Central memory CD8-positive, alpha-beta T cell (primary cell): ENCODE measurements at regions not wholly inside any gene's neighbourhood (a gene's known extent, or its start where the extent isn't known, plus 50 kb on each side); places are given as distances from the start of the nearest gene placed in this dataset.

Experiments used
- ATAC-seq: fragments of 150-1000 bp; cut with Tn5 transposase; replicated peaks from 2 replicates; pipeline ENCODE4 v1.10.0; 2022; ENCODE audit warnings: mild to moderate bottlenecking, moderate FRiP score, moderate number of reproducible peaks; ENCODE audit not compliant: poor library complexity, severe bottlenecking; ENCODE audit errors: extremely low read depth
- DNase-seq, 2 donors: peaks; one replicate each; pipeline ENCODE4 v3.0.0; 2021; ENCODE audit warnings: low spot score in 2 of 2
- H3K27ac Mint-ChIP-seq: one replicate; pipeline ENCODE4 v1.8.0; 2022; ENCODE audit warnings: low read depth, mild to moderate bottlenecking, moderate library complexity, mixed read lengths
- H3K27me3 Mint-ChIP-seq: one replicate; pipeline ENCODE4 v1.8.0; 2022; ENCODE audit warnings: mixed read lengths
- H3K36me3 Mint-ChIP-seq: one replicate; pipeline ENCODE4 v1.8.0; 2022; ENCODE audit warnings: mild to moderate bottlenecking, moderate library complexity, mixed read lengths; ENCODE audit not compliant: insufficient read depth
- H3K4me1 Mint-ChIP-seq: one replicate; pipeline ENCODE4 v1.8.0; 2022; ENCODE audit warnings: mixed read lengths
- H3K4me3 Mint-ChIP-seq: one replicate; pipeline ENCODE4 v1.8.0; 2022; ENCODE audit warnings: mild to moderate bottlenecking, moderate library complexity, mixed read lengths
- H3K9me3 Mint-ChIP-seq: one replicate; pipeline ENCODE4 v1.8.0; 2022; ENCODE audit warnings: mixed read lengths

DNA sequence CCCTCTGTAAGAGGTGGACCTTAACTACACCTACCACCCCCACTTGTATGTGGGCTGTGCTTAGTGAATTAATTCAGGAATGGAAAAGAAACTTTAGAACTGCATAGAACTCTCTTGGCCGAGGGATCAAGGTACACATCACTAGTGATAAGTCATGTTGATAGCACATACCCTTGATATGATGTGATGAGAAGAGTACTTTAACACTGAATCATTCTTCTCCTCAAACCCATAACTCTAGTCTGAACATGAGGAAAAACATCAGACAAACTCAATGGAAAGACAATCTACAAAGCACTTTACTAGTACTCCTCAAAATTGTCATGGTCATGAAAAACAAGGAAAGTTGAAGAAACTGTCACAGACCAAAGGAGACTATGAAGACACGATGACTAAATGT lies 87.6 kb downstream of the P2RY1 start:
- H3K27me3 Mint-ChIP-seq, result peaks cover 11% of the 10 kb centered on the region
- DNase-seq (no peak), ATAC-seq (no peak)
- no peaks in the 10 kb centered on the region for H3K4me1 Mint-ChIP-seq
- no peak overlapping the region for H3K4me3 Mint-ChIP-seq
- peaks cover 4% of the 10 kb centered on the region for H3K9me3 Mint-ChIP-seq
- H3K27ac Mint-ChIP-seq, result no peak overlapping the region
- no peaks in the 10 kb centered on the region for H3K36me3 Mint-ChIP-seq

DNA sequence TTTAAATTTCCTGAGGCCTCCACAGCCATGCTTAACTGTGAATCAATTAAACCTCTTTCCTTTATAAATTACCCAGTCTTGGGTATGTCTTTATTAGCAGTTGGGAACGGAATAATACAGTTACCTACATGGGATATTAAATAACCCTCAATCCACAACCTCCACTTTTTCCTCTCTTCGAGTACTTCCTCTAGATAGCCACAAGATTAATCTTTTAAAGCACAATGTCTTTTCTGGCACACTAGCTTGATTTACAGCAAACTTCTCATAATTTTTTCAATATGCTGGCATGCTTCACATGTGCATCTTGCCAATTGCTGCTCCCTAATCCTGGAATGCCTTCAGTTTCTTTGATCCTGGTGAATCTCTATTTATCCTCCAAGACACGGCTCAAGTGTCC lies 92.2 kb downstream of the P2RY1 start:
- H3K27ac Mint-ChIP-seq, result no peak overlapping the region
- H3K36me3 Mint-ChIP-seq, result no peaks in the 10 kb centered on the region
- no peak overlapping the region for H3K4me3 Mint-ChIP-seq
- H3K4me1 Mint-ChIP-seq, result no peaks in the 10 kb centered on the region
- peaks cover 11% of the 10 kb centered on the region for H3K27me3 Mint-ChIP-seq
- no peak for DNase-seq
- no peaks in the 10 kb centered on the region for H3K9me3 Mint-ChIP-seq
- ATAC-seq, result no peak

GRCh38 chr3:152930516-152930915 lies 95.6 kb downstream of the P2RY1 start:
- Mint-ChIP-seq H3K27me3 (peaks cover 11% of the 10 kb centered on the region), H3K4me1 (no peaks in the 10 kb centered on the region), H3K27ac (no peak overlapping the region), H3K36me3 (no peaks in the 10 kb centered on the region), H3K4me3 (no peak overlapping the region), H3K9me3 (no peaks in the 10 kb centered on the region)
- no peak for DNase-seq
- ATAC-seq, result no peak

GRCh38 chr3:152937234-152937633 lies 102.3 kb downstream of the P2RY1 start:
- Mint-ChIP-seq H3K36me3 (no peaks in the 10 kb centered on the region), H3K4me1 (no peaks in the 10 kb centered on the region), H3K4me3 (no peak overlapping the region), H3K27me3 (peaks cover 10% of the 10 kb centered on the region), H3K27ac (no peak overlapping the region), H3K9me3 (no peaks in the 10 kb centered on the region)
- ATAC-seq (no peak), DNase-seq (no peak)

DNA sequence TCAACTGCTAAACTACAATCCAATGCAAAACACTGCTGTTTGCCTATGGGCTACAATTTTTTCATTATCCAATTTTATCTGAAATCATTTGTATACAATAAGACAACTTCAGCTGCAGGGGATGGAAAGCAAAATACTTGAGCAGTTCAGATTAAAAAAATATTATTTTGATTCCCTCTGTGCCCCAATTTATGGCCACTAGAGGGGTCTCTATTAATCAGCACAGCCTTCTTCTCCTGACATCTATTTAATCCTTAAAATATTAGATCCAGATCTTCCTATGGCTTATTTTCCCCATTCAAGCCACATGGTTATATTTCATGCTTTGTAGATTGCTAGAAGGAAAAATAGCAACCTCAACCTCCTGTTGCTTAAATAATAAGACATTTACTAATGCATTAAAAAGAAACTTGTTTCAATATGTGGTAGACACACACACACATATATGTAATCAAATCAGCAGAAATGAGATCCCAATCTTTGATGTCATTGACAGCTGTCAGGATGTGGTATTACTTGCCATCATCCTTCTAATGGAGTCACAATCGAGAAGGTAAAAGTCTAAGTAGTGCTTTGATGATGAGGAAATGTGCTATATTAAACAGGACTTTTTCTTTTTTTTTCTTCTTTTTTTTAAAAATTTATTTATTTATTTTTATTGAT lies 104.2 kb downstream of the P2RY1 start:
- H3K36me3 Mint-ChIP-seq, result peaks cover 2% of the 10 kb centered on the region
- H3K4me3 Mint-ChIP-seq, result no peak overlapping the region
- no peak for DNase-seq
- ATAC-seq, result no peak
- no peaks in the 10 kb centered on the region for H3K9me3 Mint-ChIP-seq
- H3K27me3 Mint-ChIP-seq, result peaks cover 28% of the 10 kb centered on the region
- no peaks in the 10 kb centered on the region for H3K4me1 Mint-ChIP-seq
- no peak overlapping the region for H3K27ac Mint-ChIP-seq

- Mint-ChIP-seq H3K27ac (no peak overlapping the region), H3K27me3 (peaks cover 30% of the 10 kb centered on the region), H3K4me3 (no peak overlapping the region), H3K36me3 (peaks cover 2% of the 10 kb centered on the region), H3K4me1 (no peaks in the 10 kb centered on the region), H3K9me3 (no peaks in the 10 kb centered on the region)
- ATAC-seq (no peak), DNase-seq (no peak)
These were observed 106.9 kb downstream of the P2RY1 start for GRCh38 chr3:152941859-152942258.

DNA sequence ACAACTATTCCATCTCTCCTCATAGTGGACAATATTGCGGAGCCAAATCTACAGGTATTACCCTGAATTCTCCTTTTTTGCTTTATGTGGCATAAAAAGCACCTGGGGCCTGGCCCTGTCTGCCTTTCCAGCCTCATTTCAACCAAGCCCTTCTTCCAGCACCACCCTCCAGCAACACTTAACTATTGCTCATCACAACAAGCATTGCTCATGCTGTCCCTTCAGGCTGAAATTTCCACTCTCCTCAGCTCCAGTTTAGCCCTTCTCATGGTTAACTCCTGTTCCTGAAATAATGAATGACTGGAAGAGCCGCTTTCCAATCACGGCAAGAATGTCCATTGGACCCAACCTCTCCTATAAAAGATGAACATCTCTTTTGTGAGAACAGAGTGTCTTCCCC lies 107.4 kb downstream of the P2RY1 start:
- ATAC-seq, result no peak
- Mint-ChIP-seq H3K27ac (no peak overlapping the region), H3K9me3 (no peaks in the 10 kb centered on the region), H3K36me3 (peaks cover 2% of the 10 kb centered on the region), H3K4me3 (no peak overlapping the region), H3K27me3 (peaks cover 30% of the 10 kb centered on the region), H3K4me1 (no peaks in the 10 kb centered on the region)
- no peak for DNase-seq

DNA sequence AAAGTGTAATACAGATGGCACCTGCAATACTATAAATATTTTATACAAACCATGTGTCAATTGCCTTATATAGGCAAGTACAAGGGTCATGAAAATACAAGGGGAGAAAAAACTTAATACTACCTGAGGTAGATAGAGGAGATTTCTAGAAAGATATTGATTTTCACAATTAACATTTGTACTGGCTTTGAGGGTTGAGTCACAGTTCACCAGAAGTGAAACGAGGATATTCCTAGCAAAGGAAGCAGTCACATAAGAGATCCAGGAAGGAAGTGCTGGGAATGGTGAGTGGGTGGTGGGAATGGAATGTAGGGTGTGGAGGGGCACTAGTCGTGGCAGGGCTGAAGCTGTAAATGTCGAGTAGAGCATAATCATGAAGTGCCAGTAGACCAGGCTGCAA lies 108.7 kb downstream of the P2RY1 start:
- DNase-seq (no peak), ATAC-seq (no peak)
- no peak overlapping the region for H3K4me3 Mint-ChIP-seq
- no peaks in the 10 kb centered on the region for H3K4me1 Mint-ChIP-seq
- H3K27ac Mint-ChIP-seq, result no peak overlapping the region
- peaks cover 30% of the 10 kb centered on the region for H3K27me3 Mint-ChIP-seq
- no peaks in the 10 kb centered on the region for H3K9me3 Mint-ChIP-seq
- peaks cover 2% of the 10 kb centered on the region for H3K36me3 Mint-ChIP-seq

DNA sequence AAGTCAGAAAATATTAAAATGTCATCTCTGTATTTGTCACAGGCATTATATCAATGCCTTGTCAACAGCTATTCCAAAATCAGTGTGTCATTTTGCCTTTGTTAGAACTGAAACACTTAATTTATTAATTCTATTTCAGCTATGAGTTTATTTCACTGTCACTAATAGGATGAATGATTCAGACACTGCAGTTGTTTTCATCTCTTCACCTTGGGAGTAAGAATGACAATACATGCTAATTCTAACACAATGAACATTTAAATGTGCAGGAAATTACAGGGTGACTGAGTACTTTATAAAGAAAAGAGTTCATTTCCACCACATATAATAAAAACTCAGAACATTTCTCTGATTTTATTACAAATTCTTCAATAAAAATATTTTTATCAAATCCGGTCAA lies 109.7 kb downstream of the P2RY1 start:
- no peak for ATAC-seq

GRCh38 chr3:152945556-152945955 lies 110.6 kb downstream of the P2RY1 start:
- DNase-seq (no peak), ATAC-seq (no peak)
- Mint-ChIP-seq H3K27me3 (peaks cover 30% of the 10 kb centered on the region), H3K9me3 (no peaks in the 10 kb centered on the region), H3K4me1 (no peaks in the 10 kb centered on the region), H3K36me3 (peaks cover 2% of the 10 kb centered on the region), H3K27ac (no peak overlapping the region), H3K4me3 (no peak overlapping the region)

More for the DNA sequence above, 109.7 kb downstream of the P2RY1 start:
- Mint-ChIP-seq H3K4me3 (no peak overlapping the region), H3K36me3 (peaks cover 2% of the 10 kb centered on the region), H3K27ac (no peak overlapping the region), H3K27me3 (peaks cover 30% of the 10 kb centered on the region), H3K4me1 (no peaks in the 10 kb centered on the region), H3K9me3 (no peaks in the 10 kb centered on the region)
- no peak for DNase-seq

- Mint-ChIP-seq H3K4me3 (no peak overlapping the region), H3K9me3 (no peaks in the 10 kb centered on the region), H3K27ac (no peak overlapping the region), H3K36me3 (no peaks in the 10 kb centered on the region), H3K27me3 (no peaks in the 10 kb centered on the region), H3K4me1 (no peaks in the 10 kb centered on the region)
- DNase-seq (no peak), ATAC-seq (no peak)
These were observed 122.6 kb downstream of the P2RY1 start for GRCh38 chr3:152957491-152957890.

- no peak for DNase-seq
- Mint-ChIP-seq H3K4me1 (no peaks in the 10 kb centered on the region), H3K27me3 (no peaks in the 10 kb centered on the region), H3K9me3 (no peaks in the 10 kb centered on the region), H3K36me3 (no peaks in the 10 kb centered on the region), H3K4me3 (no peak overlapping the region), H3K27ac (no peak overlapping the region)
- no peak for ATAC-seq
These were observed 124.4 kb downstream of the P2RY1 start for GRCh38 chr3:152959307-152959706.

GRCh38 chr3:152960684-152961083 lies 125.8 kb downstream of the P2RY1 start:
- Mint-ChIP-seq H3K9me3 (no peaks in the 10 kb centered on the region), H3K36me3 (no peaks in the 10 kb centered on the region), H3K4me3 (no peak overlapping the region), H3K27ac (no peak overlapping the region), H3K4me1 (no peaks in the 10 kb centered on the region), H3K27me3 (no peaks in the 10 kb centered on the region)
- no peak for ATAC-seq
- DNase-seq, result no peak

DNA sequence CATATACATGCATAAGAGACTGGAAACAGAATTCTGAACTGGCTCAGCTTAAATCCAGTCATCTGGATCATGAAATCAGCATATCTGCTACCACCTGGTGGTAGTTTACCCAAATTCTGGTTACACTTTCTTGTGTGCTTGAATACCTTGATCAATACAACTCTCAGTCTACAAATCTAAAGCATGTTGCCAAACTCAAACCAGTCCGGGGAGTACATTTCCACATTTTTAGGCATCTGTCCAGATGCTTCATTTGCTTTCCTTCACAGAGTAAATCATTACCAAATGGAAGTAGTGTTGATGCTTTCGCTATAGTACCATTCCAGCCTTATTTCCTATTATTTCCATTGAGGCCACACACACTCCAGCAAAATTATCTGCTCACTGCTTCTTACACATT lies 126.4 kb downstream of the P2RY1 start:
- no peak overlapping the region for H3K27ac Mint-ChIP-seq

More for the DNA sequence above, 126.4 kb downstream of the P2RY1 start:
- no peaks in the 10 kb centered on the region for H3K27me3 Mint-ChIP-seq
- no peak for ATAC-seq
- no peak overlapping the region for H3K4me3 Mint-ChIP-seq
- no peaks in the 10 kb centered on the region for H3K36me3 Mint-ChIP-seq
- H3K4me1 Mint-ChIP-seq, result no peaks in the 10 kb centered on the region
- no peak for DNase-seq
- H3K9me3 Mint-ChIP-seq, result no peaks in the 10 kb centered on the region
